PFSK-1 (cell line): ENCODE measurements at regions not wholly inside any gene's neighbourhood (a gene's known extent, or its start where the extent isn't known, plus 50 kb on each side); places are given as distances from the start of the nearest gene placed in this dataset.

Experiments used
- POLR2AphosphoS5 ChIP-seq: IDR thresholded peaks from 2 replicates; pipeline ENCODE4 v1.6.1; 2012; ENCODE audit warnings: low read depth, mild to moderate bottlenecking, control low read depth, low read length, moderate library complexity
- SIN3A ChIP-seq: IDR thresholded peaks from 2 replicates; pipeline ENCODE4 v1.6.1; 2012; ENCODE audit warnings: mild to moderate bottlenecking, low read length, moderate library complexity, borderline replicate concordance; ENCODE audit not compliant: insufficient read depth
- TF ChIP-seq, protein P1 (sequence below), 2 experiments: IDR thresholded peaks; 2 replicates each; pipeline versions ENCODE4 v1.6.1 to v1.8.0; 2011 to 2012; ENCODE audit warnings: low read depth in 2 of 2, low read length in 2 of 2, control low read depth in 1 of 2, inconsistent platforms in 1 of 2, mild to moderate bottlenecking in 1 of 2, moderate library complexity in 1 of 2; ENCODE audit not compliant: insufficient read depth in 1 of 2

DNA sequence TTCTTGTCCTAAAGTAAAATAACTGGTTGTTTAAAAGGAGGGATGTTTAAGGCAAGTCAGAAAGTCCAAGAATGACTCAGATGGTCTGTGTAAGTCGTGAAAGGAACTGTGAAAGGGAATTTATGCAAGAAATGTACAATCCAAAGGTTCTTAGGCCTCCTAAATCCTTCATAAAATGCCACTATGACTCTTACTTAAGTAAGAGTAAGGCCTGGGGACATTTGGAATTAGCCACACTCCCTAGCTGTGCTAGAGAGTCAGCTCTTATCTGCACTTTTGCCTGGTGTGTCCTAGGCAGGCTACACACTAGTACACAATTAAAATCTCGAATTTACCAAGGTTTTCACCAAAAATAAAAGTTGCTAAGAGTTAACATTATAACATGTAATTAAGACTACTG is 686.9 kb downstream of the UQCRFS1 start:
- TF ChIP-seq, protein P1, sequence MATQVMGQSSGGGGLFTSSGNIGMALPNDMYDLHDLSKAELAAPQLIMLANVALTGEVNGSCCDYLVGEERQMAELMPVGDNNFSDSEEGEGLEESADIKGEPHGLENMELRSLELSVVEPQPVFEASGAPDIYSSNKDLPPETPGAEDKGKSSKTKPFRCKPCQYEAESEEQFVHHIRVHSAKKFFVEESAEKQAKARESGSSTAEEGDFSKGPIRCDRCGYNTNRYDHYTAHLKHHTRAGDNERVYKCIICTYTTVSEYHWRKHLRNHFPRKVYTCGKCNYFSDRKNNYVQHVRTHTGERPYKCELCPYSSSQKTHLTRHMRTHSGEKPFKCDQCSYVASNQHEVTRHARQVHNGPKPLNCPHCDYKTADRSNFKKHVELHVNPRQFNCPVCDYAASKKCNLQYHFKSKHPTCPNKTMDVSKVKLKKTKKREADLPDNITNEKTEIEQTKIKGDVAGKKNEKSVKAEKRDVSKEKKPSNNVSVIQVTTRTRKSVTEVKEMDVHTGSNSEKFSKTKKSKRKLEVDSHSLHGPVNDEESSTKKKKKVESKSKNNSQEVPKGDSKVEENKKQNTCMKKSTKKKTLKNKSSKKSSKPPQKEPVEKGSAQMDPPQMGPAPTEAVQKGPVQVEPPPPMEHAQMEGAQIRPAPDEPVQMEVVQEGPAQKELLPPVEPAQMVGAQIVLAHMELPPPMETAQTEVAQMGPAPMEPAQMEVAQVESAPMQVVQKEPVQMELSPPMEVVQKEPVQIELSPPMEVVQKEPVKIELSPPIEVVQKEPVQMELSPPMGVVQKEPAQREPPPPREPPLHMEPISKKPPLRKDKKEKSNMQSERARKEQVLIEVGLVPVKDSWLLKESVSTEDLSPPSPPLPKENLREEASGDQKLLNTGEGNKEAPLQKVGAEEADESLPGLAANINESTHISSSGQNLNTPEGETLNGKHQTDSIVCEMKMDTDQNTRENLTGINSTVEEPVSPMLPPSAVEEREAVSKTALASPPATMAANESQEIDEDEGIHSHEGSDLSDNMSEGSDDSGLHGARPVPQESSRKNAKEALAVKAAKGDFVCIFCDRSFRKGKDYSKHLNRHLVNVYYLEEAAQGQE (IDR thresholded peaks at IDR 0.05; ENCODE audit: insufficient read depth in 1 of 2, low read depth in 2 of 2, low read length in 2 of 2) = no peak
- TF ChIP-seq POLR2AphosphoS5 (no peak), SIN3A (no peak)
